Bronchial epithelial cell (primary cell): ENCODE measurements at regions not wholly inside any gene's neighbourhood (a gene's known extent, or its start where the extent isn't known, plus 50 kb on each side); places are given as distances from the start of the nearest gene placed in this dataset.

Source experiments
- DNase-seq: peaks from one replicate; pipeline ENCODE4 v3.0.0-alpha.2; 2010; ENCODE audit warnings: low read depth
- FAIRE-seq: peaks from 2 replicates; lab custom pipeline; 2011; peaks lifted over from hg19 to GRCh38; lab: Jason Lieb, UNC
- H3K27me3 ChIP-seq: 2 replicates; pipeline ENCODE4 v1.5.1; 2011; ENCODE audit warnings: low read length; ENCODE audit not compliant: control insufficient read depth, insufficient read depth
- H3K36me3 ChIP-seq: 2 replicates; pipeline ENCODE4 v1.5.1; 2011; ENCODE audit warnings: low read length; ENCODE audit not compliant: control insufficient read depth, insufficient read depth
- H3K4me3 ChIP-seq: 2 replicates; pipeline ENCODE4 v1.5.1; 2011; ENCODE audit warnings: mild to moderate bottlenecking, low read depth, low read length, control low read depth
- CTCF ChIP-seq: IDR thresholded peaks from 2 replicates; pipeline ENCODE4 v1.5.1; 2011; ENCODE audit warnings: mild to moderate bottlenecking, moderate library complexity, low read length, control low read depth, inconsistent platforms; ENCODE audit not compliant: insufficient read depth, severe bottlenecking

GRCh38 chr4:24693636-24694035, 101.7 kb upstream of the SOD3 start:
- Histone ChIP-seq H3K27me3 (no peaks in the 10 kb centered on the region), H3K36me3 (no peaks in the 10 kb centered on the region), H3K4me3 (no peak overlapping the region)
- no peak for FAIRE-seq
- DNase-seq = no peak
- no peak for TF ChIP-seq CTCF

GRCh38 chr4:24700118-24700517, 95.3 kb upstream of the SOD3 start:
- no peaks in the 10 kb centered on the region for H3K27me3 ChIP-seq
- no peak for TF ChIP-seq CTCF
- H3K36me3 ChIP-seq = no peaks in the 10 kb centered on the region
- FAIRE-seq = no peak
- H3K4me3 ChIP-seq = no peak overlapping the region
- no peak for DNase-seq

GRCh38 chr4:24701683-24702082, 93.7 kb upstream of the SOD3 start:
- peak; percentile 52 for FAIRE-seq

DNA sequence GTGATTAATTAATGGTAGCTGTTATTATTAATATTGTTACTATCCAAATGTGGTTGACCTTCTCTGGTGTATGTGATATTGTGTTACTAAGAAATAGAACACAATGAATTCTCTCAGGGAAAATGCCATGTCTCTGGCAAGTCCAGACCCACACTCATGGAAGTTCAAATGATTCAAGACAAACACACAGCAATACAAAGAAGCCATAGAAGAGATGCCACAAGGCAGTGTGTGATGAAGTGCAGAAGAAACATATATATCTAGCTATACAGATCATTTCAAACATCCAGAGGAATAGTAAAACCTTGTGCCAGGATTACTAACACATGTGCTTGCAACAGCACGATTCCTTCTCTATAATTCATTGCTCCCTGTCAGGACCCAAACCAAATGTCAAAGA, 93.1 kb upstream of the SOD3 start:
- DNase-seq (no peak), FAIRE-seq (no peak)
- no peaks in the 10 kb centered on the region for H3K27me3 ChIP-seq
- no peaks in the 10 kb centered on the region for H3K36me3 ChIP-seq
- no peak overlapping the region for H3K4me3 ChIP-seq
- no peak for TF ChIP-seq CTCF

More at GRCh38 chr4:24701683-24702082, 93.7 kb upstream of the SOD3 start:
- no peak for DNase-seq
- H3K27me3 ChIP-seq = no peaks in the 10 kb centered on the region
- TF ChIP-seq CTCF = no peak
- no peaks in the 10 kb centered on the region for H3K36me3 ChIP-seq
- no peak overlapping the region for H3K4me3 ChIP-seq

DNA sequence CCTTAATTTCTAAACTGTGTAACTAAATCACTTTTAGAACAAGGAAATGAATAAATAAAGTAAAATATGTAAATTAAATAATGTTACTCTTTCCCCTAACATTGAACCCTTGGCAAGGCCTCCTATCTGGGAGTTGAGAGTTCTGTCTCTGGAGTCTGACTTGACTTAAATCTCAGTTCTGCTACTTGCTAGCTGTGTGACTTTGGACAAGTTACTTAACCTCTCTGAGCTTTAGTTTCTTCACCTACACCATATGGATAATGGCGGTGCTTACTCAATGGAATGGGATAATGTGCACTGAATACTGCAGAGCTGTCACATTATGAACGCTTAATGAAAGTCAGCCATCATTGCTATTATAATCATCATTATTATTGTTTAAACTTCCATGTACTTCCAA, 92.1 kb upstream of the SOD3 start:
- no peak overlapping the region for H3K4me3 ChIP-seq
- no peak for DNase-seq
- no peaks in the 10 kb centered on the region for H3K27me3 ChIP-seq
- no peak for FAIRE-seq
- H3K36me3 ChIP-seq = no peaks in the 10 kb centered on the region
- no peak for TF ChIP-seq CTCF

DNA sequence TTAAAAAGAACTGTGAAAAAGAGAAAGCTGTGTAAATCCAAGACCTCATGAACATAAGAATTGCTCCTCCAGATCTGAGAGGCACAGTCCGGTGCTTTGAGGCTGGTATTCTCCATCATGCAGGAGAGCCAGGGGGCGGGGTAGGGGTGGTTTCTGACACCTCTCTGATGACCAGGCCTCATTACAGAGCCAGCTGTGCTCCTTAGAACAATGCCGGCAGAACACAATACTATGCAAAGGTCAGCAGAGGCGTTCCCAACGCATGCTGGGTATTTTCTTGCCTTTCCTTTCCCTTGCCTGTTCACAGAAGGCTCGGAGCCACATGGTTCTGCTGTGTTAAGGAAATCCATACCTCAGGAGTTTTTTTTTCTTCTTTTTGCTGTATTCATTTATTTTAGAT, 91.2 kb upstream of the SOD3 start:
- Histone ChIP-seq H3K4me3 (no peak overlapping the region), H3K36me3 (no peaks in the 10 kb centered on the region), H3K27me3 (no peaks in the 10 kb centered on the region)
- no peak for TF ChIP-seq CTCF
- DNase-seq = no peak
- no peak for FAIRE-seq
